ENCODE measurements at regions not wholly inside any gene's neighbourhood (a gene's known extent, or its start where the extent isn't known, plus 50 kb on each side); places are given as distances from the start of the nearest gene placed in this dataset.
"Not testable (repeated sequence)": the region's sequence is repeated elsewhere in the genome, so short reads cannot be mapped to it uniquely, and the experiment has no call there.

DNA sequence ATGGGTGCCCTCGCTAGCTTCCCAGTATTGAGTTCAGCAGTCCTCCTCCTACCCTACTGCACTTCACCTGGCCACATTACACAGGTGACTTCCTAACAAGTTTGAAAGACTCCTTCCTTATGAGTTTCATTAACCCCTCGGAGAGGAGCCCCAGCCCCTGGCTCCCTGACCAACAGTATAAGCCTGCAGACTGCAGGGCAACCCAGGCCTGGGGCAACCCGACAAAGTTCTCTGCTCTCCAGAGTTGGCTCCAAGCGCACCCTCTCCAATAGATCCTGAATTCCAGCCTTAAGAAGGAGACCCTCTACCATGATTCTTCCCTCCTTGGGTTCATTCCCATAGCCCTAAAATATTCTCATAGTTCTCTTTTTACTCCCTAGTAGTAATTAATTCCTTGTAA is 1162.8 kb upstream of the TMEFF2 start:
- Histone ChIP-seq H3K4me3 (ENCODE audit: low read length) (no peak overlapping the region), H3K9me2 (replicated peaks; ENCODE audit: insufficient read depth, low read length) (no peaks in the 10 kb centered on the region; the same call in 1 of the 2 replicates), H3K79me2 (ENCODE audit: low read length) (no peaks in the 10 kb centered on the region), H3K4me2 (ENCODE audit: low read depth, low read length) (no peak overlapping the region), H3F3A (ENCODE audit: insufficient read depth, low read length) (no peaks in the 10 kb centered on the region), H3K27ac (ENCODE audit: low read length) (no peak overlapping the region), H3K36me3 (replicated peaks; ENCODE audit: insufficient read depth, low read length) (no peaks in the 10 kb centered on the region), H3K9ac (ENCODE audit: low read length) (no peak overlapping the region), H3K4me1 (ENCODE audit: low read length) (no peaks in the 10 kb centered on the region), H4K20me1 (ENCODE audit: insufficient read depth, low read length) (no peaks in the 10 kb centered on the region), H3K9me3 (replicated peaks; ENCODE audit: insufficient read depth, low read length) (no peaks in the 10 kb centered on the region), H3K27me3 (replicated peaks; ENCODE audit: insufficient read depth, low read length) (no peaks in the 10 kb centered on the region), H2AFZ (ENCODE audit: low read length) (no peak overlapping the region)
- TF ChIP-seq EZH2 (optimal IDR thresholded peaks at IDR 0.05; ENCODE audit: low read depth, low read length) (no peak), EZH2phosphoT487 (IDR thresholded peaks at IDR 0.05; ENCODE audit: low read length) (no peak)
- TF ChIP-seq, protein P1, sequence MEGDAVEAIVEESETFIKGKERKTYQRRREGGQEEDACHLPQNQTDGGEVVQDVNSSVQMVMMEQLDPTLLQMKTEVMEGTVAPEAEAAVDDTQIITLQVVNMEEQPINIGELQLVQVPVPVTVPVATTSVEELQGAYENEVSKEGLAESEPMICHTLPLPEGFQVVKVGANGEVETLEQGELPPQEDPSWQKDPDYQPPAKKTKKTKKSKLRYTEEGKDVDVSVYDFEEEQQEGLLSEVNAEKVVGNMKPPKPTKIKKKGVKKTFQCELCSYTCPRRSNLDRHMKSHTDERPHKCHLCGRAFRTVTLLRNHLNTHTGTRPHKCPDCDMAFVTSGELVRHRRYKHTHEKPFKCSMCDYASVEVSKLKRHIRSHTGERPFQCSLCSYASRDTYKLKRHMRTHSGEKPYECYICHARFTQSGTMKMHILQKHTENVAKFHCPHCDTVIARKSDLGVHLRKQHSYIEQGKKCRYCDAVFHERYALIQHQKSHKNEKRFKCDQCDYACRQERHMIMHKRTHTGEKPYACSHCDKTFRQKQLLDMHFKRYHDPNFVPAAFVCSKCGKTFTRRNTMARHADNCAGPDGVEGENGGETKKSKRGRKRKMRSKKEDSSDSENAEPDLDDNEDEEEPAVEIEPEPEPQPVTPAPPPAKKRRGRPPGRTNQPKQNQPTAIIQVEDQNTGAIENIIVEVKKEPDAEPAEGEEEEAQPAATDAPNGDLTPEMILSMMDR (IDR thresholded peaks at IDR 0.05; ENCODE audit: low read length) = no peak
- DNase-seq = no peak

DNA sequence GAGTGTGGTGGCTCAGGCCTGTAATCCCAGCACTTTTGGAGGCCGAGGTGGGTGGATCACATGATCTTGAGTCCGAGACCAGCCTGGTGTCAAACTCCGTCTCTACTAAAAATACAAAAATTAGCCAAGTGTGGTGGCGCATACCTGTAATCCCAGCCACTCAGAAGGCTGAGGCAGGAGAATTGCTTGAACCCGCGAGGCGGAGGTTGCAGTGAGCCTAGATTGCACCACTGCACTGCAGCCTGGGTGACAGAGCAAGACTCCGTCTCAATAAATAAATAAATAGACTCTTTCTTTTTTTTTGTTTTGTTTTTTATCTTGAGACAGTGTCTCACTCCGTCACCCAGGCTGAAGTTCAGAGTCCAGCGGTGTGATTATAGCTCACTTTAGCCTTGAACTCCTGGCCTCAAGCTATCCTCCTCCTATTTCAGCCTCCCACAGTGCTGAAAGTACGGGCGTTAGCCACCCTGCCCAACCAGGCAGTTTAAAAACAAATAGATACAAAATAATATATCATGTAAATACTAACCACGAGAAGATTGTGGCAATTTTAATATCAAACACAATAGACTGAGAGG is 1158.0 kb upstream of the TMEFF2 start:
- not testable (repeated sequence) for H3K27ac ChIP-seq (ENCODE audit: low read length); DNase-seq; H3K79me2 ChIP-seq (ENCODE audit: low read length); H3K9ac ChIP-seq (ENCODE audit: low read length); H3K4me1 ChIP-seq (ENCODE audit: low read length); H2AFZ ChIP-seq (ENCODE audit: low read length); H3K9me2 ChIP-seq (replicated peaks; ENCODE audit: insufficient read depth, low read length); H3K4me3 ChIP-seq (ENCODE audit: low read length); H4K20me1 ChIP-seq (ENCODE audit: insufficient read depth, low read length); H3K36me3 ChIP-seq (replicated peaks; ENCODE audit: insufficient read depth, low read length); H3F3A ChIP-seq (ENCODE audit: insufficient read depth, low read length); H3K27me3 ChIP-seq (replicated peaks; ENCODE audit: insufficient read depth, low read length); H3K9me3 ChIP-seq (replicated peaks; ENCODE audit: insufficient read depth, low read length); H3K4me2 ChIP-seq (ENCODE audit: low read depth, low read length)

DNA sequence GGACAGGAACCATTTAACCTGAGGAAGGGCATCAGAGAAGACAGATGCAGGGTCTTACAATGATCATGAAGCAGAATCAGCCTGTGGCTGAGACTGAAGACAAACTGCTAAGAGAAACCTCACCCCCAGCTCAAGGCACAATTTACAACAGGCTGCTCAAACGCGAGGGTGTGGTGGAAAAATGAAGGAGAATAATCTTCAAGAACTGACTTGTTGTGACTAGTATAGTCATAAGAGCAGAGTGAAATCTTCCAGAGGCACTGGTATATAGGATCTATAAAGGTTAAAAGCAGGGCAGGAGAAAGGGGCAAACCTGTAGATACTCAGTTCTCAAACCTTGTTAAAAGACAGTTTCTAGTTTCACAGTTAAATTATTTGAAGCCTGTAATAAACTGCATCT is 1155.8 kb upstream of the TMEFF2 start:
- no peak for DNase-seq
- Histone ChIP-seq H3K79me2 (ENCODE audit: low read length) (no peaks in the 10 kb centered on the region), H3K27ac (ENCODE audit: low read length) (no peak overlapping the region), H3K4me1 (ENCODE audit: low read length) (no peaks in the 10 kb centered on the region), H3K4me2 (ENCODE audit: low read depth, low read length) (no peak overlapping the region), H3K4me3 (ENCODE audit: low read length) (no peak overlapping the region), H3F3A (ENCODE audit: insufficient read depth, low read length) (no peaks in the 10 kb centered on the region), H3K9me3 (replicated peaks; ENCODE audit: insufficient read depth, low read length) (no peaks in the 10 kb centered on the region), H4K20me1 (ENCODE audit: insufficient read depth, low read length) (no peaks in the 10 kb centered on the region), H3K9me2 (replicated peaks; ENCODE audit: insufficient read depth, low read length) (no peaks in the 10 kb centered on the region; the same call in 1 of the 2 replicates), H3K36me3 (replicated peaks; ENCODE audit: insufficient read depth, low read length) (no peaks in the 10 kb centered on the region), H3K9ac (ENCODE audit: low read length) (no peak overlapping the region), H3K27me3 (replicated peaks; ENCODE audit: insufficient read depth, low read length) (no peaks in the 10 kb centered on the region), H2AFZ (ENCODE audit: low read length) (no peak overlapping the region)
- TF ChIP-seq, protein P1 (IDR thresholded peaks at IDR 0.05; ENCODE audit: low read length) = no peak
- TF ChIP-seq EZH2phosphoT487 (IDR thresholded peaks at IDR 0.05; ENCODE audit: low read length) (no peak), EZH2 (optimal IDR thresholded peaks at IDR 0.05; ENCODE audit: low read depth, low read length) (no peak)

DNA sequence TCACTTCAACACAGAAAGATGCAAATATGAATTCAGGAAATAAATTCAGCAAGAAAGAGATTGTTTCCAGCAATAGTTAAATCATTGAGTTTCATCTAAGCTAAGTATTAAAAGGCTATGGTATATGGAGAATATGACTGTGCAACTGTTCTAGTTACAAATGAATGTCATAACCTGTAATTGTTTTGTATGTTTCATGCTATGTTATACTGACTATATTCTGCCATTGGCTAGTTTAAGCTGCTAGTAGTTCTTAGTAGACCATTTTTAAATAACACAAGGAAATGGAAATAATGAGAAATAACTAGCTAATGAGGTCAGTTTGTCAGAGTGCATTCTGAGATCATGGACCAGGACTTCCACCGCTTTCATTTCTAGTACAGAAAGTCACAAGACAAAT is 1154.9 kb upstream of the TMEFF2 start:
- Histone ChIP-seq H3K36me3 (replicated peaks; ENCODE audit: insufficient read depth, low read length) (no peaks in the 10 kb centered on the region), H3K27ac (ENCODE audit: low read length) (no peak overlapping the region), H3K4me3 (ENCODE audit: low read length) (no peak overlapping the region), H3K4me1 (ENCODE audit: low read length) (no peaks in the 10 kb centered on the region), H3F3A (ENCODE audit: insufficient read depth, low read length) (no peaks in the 10 kb centered on the region), H3K27me3 (replicated peaks; ENCODE audit: insufficient read depth, low read length) (no peaks in the 10 kb centered on the region), H3K9me2 (replicated peaks; ENCODE audit: insufficient read depth, low read length) (no peaks in the 10 kb centered on the region), H4K20me1 (ENCODE audit: insufficient read depth, low read length) (no peaks in the 10 kb centered on the region), H3K9ac (ENCODE audit: low read length) (no peak overlapping the region), H3K4me2 (ENCODE audit: low read depth, low read length) (no peak overlapping the region), H3K9me3 (replicated peaks; ENCODE audit: insufficient read depth, low read length) (no peaks in the 10 kb centered on the region), H3K79me2 (ENCODE audit: low read length) (no peaks in the 10 kb centered on the region), H2AFZ (ENCODE audit: low read length) (no peak overlapping the region)
- no peak for DNase-seq
- TF ChIP-seq, protein P1 (IDR thresholded peaks at IDR 0.05; ENCODE audit: low read length) = no peak
- no peak for TF ChIP-seq EZH2 (optimal IDR thresholded peaks at IDR 0.05; ENCODE audit: low read depth, low read length)
- TF ChIP-seq EZH2phosphoT487 (IDR thresholded peaks at IDR 0.05; ENCODE audit: low read length) = no peak
